HG03520 (cell line): ENCODE measurements at regions not wholly inside any gene's neighbourhood (a gene's known extent, or its start where the extent isn't known, plus 50 kb on each side); places are given as distances from the start of the nearest gene placed in this dataset.
A peak's percentile ranks its signal among the peaks of the same experiment; 100 is the strongest.

ENCODE experiments used
- ATAC-seq: cut with Tn5 transposase; IDR thresholded peaks from one replicate; pipeline ENCODE4 v1.9.1; 2021; ENCODE audit warnings: mild to moderate bottlenecking, moderate library complexity; ENCODE audit not compliant: unreplicated experiment

DNA sequence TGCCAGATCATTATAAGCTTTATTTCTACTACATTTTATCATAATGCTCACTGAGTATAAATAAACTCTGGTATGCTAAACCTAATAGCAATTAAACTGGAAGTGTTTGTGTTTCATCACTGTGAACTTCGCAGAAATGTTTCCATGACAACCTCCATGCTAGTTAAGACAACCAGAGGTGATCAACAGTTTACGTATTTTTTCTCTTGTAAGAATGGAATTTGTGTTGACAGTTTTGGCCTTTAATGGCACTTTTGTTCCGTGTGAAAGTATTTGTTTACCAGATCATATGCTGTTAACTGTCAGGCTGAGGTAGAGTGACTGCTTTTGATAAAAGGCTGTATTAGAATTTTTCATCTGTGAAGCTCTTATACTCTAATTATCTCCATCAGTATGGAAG lies 212.1 kb upstream of the PPP1R3A start:
- ATAC-seq, result no peak

DNA sequence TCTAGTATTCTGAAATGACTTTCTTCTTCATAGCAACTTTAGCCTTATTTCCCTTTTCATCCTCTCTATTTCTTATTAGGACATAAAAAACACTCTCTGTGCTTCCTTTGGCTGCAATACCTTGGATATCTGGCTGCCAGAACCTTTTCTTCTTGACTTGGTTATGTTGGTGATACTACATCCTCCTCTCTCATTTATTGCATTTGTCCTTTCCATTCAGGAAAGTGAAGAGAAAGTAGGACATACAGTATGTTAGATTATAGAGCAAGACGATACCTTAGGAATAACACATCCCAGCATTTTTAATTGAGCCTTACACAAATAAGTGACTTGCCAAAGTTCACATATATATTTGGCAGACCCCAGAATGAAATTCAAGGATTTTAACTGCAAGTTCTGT lies 210.1 kb upstream of the PPP1R3A start:
- ATAC-seq, result no peak

DNA sequence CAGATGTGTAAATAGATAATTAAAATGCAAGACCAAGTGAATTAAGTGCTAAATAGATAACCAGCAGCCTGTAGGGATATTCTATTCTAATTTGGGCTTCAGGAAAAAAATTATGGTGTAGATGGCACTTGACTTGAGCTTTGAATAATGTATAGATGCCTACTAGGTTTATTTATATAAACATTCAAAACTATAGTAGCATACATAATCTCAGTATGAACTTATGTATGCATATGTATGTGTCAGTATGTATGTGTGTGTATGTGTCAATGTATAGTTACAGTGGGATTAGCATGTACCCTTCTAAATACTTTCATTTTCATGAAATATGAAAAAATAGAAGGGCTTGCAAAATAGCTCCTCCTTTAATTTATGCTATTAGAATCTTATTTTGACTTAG lies 207.3 kb upstream of the PPP1R3A start:
- ATAC-seq, result no peak

DNA sequence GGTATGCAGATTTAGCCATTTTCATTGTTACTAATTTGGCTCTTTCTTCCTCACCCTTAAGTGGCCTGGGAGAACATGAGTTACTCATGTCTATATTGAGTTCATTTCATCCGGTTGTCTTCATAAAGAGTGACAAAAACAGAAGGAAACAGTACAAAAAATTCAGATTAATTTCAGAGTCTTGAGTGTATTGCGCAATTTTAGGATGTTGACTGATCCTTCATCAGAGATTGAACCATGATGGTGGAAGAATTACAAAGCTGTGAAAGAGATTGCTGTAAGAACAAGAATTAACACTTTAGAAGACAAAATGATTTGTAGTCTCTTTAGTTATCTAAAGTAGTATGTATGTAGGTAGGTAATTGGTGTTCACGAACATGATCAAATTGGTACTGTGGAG lies 194.0 kb upstream of the PPP1R3A start:
- ATAC-seq, result no peak

DNA sequence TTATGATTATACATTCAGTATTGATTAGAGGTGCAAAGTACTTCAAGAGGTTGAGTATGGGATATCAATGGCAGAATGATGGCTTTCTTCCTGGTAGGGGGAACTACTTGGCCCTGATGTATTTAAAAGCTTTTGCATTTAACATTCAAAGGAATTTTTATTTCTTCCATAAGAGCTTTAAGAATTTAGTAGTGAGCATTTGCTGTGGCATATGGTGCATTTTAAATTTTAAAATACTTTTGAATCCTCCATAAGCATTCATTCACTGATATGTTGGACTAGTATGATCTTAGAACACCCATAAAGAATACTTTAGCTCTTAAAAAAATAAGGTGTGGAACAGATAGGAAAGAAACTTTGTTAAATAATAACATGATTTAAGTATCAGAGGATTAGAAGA lies 191.9 kb upstream of the PPP1R3A start:
- no peak for ATAC-seq

DNA sequence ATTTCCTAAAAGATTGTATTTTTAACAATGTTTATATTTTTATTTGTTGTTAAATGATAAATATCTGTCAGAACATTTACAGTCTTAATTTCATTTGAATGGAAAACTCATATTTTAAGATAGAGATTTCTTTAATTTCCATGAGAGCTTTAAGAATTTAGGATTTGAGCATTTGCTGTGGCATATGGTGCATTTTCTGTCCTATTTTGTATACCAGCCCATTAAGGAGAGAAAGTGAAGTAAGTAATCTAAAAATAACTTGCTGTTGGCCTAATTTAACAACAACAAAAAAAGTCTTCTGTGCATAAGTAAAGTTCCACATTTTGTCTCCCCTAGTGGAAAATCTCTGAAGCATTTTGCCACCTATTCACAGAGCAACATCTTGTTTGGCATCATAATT lies 190.9 kb upstream of the PPP1R3A start:
- no peak for ATAC-seq

DNA sequence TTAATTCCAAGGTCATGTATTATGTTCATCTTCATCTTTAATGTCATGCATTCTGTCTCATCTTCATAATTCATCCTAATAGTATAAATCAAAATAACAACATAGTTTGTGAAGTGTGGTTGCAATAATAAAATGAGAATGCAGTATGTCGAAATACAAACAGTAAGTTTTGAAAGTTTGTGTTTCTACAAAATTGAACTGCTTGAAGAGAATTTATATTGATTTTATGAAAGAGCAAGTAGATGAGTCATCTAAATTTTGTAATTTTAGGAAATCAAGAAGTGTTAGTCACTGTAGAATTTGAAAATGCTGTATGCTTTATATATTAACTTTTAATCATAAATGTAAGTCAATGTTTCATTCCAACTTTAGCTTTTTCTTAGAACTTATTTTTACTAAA lies 190.5 kb upstream of the PPP1R3A start:
- no peak for ATAC-seq

DNA sequence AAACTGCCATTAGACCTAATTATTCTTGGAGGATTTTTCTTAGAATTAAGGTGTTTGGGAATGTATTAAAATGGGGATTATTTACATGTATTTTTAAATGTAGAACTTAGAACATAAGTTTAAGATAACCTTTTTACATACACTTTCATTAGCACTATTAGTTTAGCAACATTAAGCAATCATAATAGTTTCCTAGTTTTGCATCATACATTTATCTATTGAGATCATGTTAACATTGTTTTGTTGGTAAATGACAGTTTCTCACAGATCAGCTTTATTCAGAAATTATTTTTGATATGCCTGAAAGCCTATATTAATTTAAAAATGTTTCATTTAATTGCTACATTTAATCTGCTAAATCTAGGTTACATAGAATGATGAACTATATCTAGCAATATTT lies 189.7 kb upstream of the PPP1R3A start:
- no peak for ATAC-seq

DNA sequence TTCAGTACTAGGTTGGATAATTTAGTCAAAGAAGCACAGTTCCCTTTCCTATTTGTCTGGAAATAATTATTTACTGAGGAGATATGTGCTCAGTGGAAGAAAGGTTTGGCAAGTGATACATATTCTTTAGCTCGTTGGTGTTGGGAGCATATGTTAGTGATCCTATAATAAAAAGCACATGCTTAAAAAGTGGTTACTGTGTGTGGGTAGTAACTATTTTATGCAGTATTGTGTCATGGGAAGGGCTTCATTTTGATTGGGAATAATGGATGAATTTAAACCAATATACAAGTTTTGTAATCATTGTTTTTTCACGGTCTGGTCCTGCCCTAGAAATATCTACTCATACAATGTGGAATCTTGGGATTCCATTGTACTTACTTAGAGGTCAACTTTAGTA lies 188.7 kb upstream of the PPP1R3A start:
- ATAC-seq, result no peak

DNA sequence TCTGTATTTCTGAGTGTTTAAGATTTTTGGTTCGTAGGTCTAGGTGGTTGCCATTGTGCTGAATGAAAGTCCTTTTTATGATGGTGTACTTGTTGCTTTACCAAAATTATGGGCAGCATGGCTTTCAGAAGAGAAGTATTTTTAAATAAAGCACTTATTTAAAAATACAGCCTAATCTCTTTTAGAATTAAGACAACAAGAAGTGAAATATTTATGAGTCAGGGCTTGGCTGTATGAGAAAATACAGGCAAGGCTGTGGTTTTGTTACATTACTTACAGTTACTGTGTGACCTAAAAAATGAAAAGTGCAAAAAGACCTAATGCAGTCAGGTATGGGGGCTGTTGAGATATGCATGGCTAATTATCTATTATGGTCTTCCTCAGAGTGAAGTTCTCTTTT lies 185.2 kb upstream of the PPP1R3A start:
- ATAC-seq, result no peak

DNA sequence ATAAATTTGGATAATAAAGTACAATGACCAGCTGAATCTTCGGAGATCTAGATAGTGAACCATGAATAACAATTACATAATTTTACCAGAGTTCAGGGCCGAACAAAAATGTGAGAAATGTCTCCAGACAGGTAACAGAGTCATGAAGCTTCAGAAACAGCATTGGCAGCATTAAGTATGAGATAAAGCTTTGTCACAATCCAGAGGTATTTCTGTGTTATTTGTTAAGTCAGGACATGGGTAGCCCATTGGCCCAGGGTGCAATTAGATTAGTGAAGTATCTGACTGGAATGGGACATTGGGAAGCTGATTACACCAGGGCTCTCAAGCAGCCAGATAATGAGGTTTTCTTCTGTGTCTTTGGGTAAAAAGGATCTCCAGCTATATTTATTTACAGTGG lies 184.2 kb upstream of the PPP1R3A start:
- ATAC-seq, result no peak

DNA sequence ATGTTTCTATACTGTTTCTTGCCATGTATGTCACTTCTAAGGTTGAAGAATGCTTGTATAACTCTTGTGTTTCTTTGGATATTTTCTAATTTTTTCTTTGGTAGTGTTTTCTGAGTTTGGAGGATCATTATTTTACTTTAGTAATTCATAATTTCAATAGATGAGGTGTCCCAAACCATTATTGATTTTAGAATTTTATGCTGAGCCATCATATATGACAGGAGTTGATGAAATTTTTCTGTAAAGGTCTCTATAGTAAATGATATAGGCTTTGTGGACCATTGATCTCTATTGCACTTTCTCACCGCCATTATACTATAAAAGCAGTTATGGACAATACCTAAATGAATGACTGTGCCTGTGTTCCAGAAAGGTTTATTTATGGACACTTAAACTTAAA lies 183.3 kb upstream of the PPP1R3A start:
- no peak for ATAC-seq

DNA sequence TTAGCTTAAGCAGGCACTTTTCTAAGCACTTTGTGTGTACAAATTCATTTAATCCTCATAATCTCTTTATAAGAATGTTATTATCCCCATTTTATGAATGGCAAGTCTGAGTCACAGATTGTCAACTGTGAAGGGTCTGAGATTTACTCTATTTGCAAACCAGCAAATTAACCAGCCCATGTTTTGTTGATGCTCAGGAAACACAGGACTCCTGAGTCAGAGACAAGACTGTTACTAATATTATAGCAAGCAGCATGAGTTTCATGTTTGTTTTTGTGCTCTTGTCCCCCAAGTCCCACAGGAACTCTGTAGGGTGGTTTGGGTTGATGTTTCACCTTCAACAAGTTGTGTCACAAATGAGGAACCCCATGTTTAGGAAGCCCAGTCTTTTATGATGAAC lies 182.0 kb upstream of the PPP1R3A start:
- ATAC-seq, result no peak

DNA sequence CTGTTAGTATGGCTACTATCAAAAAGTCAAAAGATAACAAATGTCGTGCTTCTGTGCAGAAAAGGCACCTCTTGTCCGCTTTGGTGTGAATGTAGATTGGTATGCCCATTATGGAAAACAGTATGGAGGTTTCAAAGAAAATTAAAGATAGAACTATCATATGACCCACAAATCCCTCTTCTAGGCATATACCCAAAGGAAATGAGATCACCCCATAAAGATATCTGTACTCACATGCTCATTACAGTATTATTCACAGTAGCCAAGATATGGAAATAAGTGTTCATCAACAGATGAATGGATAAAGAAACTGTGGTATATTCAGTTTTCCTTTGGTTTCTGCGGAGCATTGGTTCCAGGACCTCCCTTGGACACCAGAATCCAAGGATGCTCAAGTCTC lies 180.5 kb upstream of the PPP1R3A start:
- no peak for ATAC-seq

DNA sequence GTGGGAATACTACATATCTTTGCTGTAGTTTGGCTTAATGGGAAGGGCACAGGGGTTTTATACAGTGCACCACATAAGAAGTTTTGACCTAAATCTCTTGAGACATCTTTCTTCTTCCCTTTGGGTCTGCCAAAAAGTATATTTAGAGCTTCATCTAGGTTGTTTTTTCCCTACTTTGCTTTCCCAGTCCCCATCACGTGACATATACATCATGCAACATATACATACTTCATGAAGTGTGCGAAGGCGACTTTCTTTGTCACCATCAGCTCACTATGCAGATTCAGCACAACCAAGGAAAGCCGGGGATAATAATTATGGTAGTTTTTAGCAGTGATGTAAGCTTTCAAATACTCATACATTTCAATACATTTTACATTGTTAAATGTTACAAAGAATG lies 177.1 kb upstream of the PPP1R3A start:
- no peak for ATAC-seq

DNA sequence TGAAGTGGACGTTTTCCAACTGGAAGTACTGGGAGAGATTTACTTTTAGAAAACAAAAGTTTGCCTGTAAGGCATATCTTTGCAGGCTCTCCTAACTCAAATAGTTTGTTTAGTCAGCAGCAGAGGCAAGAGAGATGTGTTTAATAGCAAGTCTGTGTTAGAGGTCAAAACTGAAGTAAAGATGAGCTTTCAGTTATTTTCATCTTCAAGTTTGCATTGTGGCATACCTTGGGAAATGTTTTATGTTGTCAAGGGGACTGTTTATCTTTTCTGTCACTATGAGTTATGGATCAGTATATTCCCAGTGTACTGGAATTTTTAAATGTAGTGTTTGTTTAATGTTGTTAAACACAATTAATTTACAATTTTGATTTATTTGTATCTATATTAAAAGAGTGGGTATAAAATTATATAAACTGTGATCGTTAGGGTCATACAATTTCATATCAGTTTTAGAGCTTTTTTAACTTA lies 169.7 kb upstream of the PPP1R3A start:
- no peak for ATAC-seq

DNA sequence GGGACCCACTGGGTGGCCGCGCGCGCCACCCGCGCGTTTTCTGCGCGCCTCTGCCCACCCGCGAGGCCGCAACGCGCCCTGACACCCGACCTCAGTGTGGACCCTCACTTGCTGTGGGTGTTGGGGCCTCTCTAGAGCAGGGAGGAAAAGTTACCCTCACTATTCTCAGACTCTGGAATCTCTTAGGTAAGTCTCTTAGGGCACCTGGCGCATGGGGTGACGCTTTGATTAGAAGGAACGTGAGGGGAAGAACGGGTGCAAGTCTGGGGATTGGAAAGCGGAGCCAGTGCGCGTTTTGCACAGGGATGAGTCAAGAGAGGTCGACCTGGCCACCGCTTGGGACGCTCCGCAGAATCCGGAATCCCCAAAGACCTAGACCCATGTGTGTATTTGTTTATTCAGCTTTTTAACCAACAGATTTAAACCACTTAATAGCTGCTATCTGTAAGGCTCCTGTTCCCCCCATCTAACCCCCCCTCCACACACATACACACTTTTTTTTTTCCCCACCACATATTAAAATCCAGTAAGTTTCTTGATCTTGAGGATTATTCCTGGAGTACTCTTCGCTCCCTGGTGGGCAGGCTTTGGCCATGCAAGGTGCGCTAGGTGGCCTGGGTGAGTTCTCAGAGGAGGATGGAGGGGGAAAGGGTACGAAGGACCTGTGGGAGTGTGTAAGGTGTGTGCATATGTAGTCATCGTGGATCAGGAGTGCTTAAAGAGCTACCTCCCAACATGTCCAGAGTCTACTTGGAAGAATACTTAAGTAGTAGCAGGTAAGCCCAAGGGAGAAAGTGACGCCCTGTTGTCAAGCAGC lies 169.1 kb upstream of the PPP1R3A start:
- ATAC-seq, result no peak

DNA sequence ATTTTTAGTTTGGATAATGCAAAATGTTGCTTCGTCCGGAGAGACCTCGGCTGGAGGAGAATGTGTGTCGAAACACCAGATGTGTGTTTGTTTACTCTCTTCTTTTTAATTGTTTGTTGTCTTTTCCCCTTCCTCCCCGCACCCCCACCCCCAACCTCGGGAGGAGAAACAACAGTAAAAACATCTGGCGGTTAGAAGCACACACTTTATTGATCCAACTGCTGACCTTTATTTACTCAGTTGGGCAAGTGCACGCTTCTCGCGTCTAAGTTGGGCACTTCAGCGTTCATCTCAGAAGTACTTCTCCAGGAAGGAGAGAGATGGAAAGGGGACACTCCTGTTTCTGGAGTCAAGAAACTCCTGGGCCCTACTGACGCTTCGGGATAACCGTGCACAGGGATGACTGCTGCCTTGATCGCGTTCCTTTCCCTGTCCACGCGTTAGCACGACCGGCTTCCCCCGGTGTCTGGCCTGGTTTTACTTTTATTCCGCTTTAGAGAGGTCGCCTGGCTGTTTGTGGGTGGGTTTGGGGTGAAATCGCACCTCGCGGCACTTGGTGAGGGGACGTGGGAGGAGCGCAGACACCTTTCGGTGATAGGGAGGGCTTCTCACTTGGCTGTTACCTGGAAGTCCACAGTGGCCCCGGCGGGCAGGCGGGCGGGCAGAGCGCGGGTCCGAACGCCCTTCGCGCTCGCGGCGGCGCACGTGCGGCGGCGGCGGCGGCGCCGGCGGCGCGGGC lies 168.3 kb upstream of the PPP1R3A start:
- no peak for ATAC-seq

DNA sequence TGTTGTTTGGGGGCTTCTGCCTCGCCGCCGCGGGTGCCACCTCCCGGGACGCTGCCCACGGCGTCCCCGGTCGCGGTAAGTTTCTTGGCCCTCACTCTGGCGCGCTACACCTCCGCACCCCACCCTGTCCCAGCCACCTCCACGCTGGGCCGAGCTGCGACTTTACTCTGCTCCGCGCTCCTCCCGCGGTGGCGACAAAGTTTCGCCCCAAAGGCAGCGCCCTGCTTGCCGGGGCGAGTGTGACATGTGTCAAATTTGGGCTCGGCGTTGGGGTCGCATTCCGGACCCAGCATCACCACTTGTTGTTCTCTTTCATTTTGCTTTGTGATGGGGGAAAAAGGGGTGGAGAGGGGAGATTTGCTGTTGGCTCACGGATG lies 167.7 kb upstream of the PPP1R3A start:
- ATAC-seq, result peak; percentile 28

DNA sequence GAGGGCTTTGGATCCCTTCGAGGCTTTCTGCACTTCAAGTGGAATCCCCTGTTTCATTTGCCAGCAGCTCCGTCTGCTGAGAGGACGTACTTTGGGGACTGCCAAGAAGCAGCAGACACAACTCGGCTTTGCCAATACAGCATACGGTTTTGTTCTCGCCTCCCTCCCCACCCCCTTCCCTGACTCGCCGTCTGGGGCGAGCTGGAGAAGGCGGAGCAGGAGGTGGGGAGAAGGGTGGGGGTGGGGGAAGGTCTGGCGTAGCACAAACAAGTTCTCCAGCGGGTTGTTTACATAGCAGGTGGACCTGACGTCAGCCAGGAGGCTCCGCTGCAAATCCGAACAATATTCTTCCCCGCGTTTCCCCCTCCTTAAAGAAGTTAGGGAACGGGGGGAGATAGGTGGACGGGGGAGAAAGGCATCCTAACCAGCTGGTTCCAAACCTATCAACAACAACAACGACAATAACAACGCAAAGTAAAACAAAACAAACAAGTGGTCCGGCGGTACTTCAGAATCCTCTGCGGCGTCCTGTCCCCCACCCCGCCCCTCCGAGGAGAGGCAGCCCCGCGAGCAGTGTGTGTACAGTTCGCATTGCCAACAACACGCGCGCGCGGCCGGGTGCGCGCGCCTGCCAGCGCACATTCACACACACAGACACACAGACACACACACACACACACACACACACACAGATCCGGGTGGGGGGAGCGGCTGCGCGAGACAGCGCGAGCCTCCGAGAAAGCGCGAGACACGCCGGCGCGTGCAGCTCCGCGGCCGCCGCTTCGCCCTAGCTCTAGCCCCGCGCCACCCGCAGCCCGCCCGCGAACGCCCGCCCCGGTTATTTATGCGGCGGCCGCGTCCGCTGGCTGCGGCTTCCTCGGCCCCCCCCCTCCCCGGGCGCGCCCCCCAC lies 167.0 kb upstream of the PPP1R3A start:
- no peak for ATAC-seq

DNA sequence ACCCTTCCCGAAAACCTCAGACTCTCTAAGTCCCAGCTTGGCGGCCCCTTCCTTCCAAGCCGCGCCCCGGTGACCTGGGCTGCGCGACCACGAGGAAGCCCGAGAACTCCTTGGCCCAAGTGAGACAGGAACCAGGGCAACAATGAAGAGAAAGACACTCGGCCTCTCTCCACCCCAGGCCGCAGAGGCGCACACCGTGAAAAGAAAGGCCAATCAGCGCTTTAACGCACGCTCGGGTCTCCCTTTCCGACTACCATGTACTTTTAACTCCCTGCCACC lies 166.4 kb upstream of the PPP1R3A start:
- ATAC-seq, result no peak
